D721Med (cell line): ENCODE measurements at regions not wholly inside any gene's neighbourhood (a gene's known extent, or its start where the extent isn't known, plus 50 kb on each side); places are given as distances from the start of the nearest gene placed in this dataset.

Source experiments
- DNase-seq: peaks from one replicate; pipeline ENCODE4 v3.0.0; 2011; ENCODE audit warnings: low spot score; ENCODE audit not compliant: insufficient read length
- FAIRE-seq: peaks from 2 replicates; lab custom pipeline; 2011; peaks lifted over from hg19 to GRCh38; lab: Jason Lieb, UNC
- CTCF ChIP-seq: IDR thresholded peaks from 2 replicates; pipeline ENCODE4 v1.5.1; 2012; ENCODE audit warnings: mild to moderate bottlenecking, control low read depth; ENCODE audit not compliant: insufficient read depth; ENCODE audit errors: missing control alignments

GRCh38 chr10:42942279-42942950 is 134.5 kb upstream of the RET start:
- DNase-seq (no peak), FAIRE-seq (no peak)
- TF ChIP-seq CTCF = no peak

DNA sequence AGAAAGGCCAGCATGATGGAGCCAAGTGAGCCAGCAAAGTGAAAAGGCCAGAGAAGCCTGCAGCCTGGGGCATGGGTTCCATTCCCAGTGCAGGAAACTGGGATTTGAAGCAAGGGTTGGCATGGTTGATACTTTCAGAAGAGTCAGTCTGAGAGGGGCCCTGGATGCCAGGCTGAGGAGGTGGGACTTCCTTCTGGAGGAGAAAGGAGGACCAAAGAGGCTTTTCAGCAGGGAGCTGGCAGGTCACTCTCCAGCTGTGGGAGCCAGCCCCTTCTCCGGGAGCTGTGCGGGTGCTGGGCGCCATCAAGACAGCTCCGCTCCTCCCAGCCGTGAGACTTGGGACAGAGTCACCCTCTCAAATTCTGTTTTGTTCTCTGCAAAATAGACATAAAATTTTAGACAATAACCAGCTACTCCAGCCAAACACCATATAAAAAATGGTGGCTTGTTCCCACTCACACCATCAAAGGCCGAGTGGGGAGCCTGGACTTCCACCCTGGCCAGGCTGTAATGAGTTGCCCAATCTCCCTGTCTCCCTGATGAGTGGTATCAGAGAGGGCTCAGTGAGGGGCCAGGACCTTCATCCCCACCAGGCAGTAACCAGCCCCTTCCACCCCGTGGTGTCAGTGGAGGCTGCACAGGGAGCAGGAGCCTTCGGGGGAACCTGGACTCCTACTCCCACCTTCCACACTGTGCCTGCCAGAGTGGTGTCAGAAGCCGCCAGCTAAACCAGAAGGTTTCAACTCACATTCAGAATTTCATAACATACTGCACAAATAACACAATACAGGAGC is 133.6 kb upstream of the RET start:
- no peak for TF ChIP-seq CTCF
- no peak for FAIRE-seq
- DNase-seq = no peak

DNA sequence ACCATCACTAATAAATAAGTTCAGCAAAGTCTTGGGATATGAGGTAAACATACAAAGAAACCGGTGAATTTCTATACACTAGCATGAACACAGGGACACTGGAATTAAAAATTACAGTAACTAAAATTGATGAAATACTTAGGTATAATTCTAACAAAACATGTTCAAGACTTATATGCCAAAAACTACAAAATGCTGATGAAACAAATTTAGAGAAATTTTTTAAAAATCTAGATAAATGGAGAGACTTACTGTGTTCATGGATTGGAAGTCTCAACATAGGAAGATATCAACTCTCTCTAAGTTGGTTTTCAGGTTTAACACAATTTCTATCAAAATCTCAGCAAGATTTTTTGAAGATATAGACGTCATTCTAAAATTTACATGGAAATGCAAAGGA is 128.8 kb upstream of the RET start:
- TF ChIP-seq CTCF = no peak
- FAIRE-seq (no peak), DNase-seq (no peak)

DNA sequence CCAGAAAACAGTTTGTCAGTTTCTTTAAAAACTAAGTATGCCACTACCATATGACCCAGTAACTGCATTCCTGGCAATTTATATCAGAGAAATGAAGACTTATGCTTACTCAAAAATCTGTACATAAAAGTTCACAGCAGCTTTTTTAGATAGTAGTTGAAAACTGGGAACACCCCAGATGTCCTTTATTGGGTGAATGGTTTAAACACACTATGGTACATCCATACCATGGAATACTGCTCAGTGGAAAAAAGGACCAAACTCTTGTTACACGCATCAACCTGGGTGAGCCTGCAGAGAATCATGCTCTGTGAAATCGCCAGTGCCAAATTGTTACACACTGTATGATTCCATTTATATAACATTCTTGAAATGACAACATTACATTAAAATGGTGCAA is 127.6 kb upstream of the RET start:
- DNase-seq = no peak
- no peak for FAIRE-seq
- no peak for TF ChIP-seq CTCF

- FAIRE-seq = no peak
- no peak for DNase-seq
- no peak for TF ChIP-seq CTCF
Measured at GRCh38 chr10:42950606-42951485, 126.0 kb upstream of the RET start.

- TF ChIP-seq CTCF = no peak
- no peak for DNase-seq
- FAIRE-seq = no peak
Measured at GRCh38 chr10:42951486-42952251, 125.2 kb upstream of the RET start.
